Right atrium auricular region (tissue), 2 donors: ENCODE measurements at regions not wholly inside any gene's neighbourhood (a gene's known extent, or its start where the extent isn't known, plus 50 kb on each side); places are given as distances from the start of the nearest gene placed in this dataset.
A peak's percentile ranks its signal among the peaks of the same experiment; 100 is the strongest.

Experiments used
- DNase-seq: peaks from one replicate; pipeline ENCODE4 v3.0.0-alpha.2; 2019; ENCODE audit warnings: low spot score
- H3K27ac ChIP-seq, 2 donors: fragments of 200-600 bp; sonication (generic); 1 replicate in 1 of 2; 2 replicates in 1 of 2; pipeline ENCODE4 v1.5.1; 2016 to 2019
- H3K27me3 ChIP-seq, 2 donors: fragments of 200-600 bp; sonication (generic); one replicate each; pipeline versions ENCODE4 v1.5.1 to v1.6.0; 2017 to 2019
- H3K36me3 ChIP-seq: fragments of 200-600 bp; sonication (generic); one replicate; pipeline ENCODE4 v1.5.1; 2016
- H3K4me1 ChIP-seq, 2 donors: fragments of 200-600 bp; sonication (generic); one replicate each; pipeline versions ENCODE4 v1.5.1 to v1.6.0; 2017 to 2019
- H3K4me3 ChIP-seq, 2 donors: fragments of 200-600 bp; sonication (generic); 1 replicate in 1 of 2; 2 replicates in 1 of 2; pipeline ENCODE4 v1.5.1; 2017 to 2019; ENCODE audit warnings: mild to moderate bottlenecking in 1 of 2, moderate library complexity in 1 of 2
- H3K9me3 ChIP-seq, 2 donors: fragments of 200-600 bp; sonication (generic); one replicate each; pipeline ENCODE4 v1.5.1; 2019
- CTCF ChIP-seq, 2 donors: fragments of 200-600 bp; sonication (generic); IDR thresholded peaks; one replicate each; pipeline ENCODE4 v1.5.1; 2019; ENCODE audit warnings: antibody characterized with exemption in 2 of 2

GRCh38 chr2:52445686-52446085, 1321.9 kb upstream of the CHAC2 start:
- Histone ChIP-seq H3K9me3 (no peaks in the 10 kb centered on the region), H3K36me3 (no peaks in the 10 kb centered on the region), H3K27me3 (no peaks in the 10 kb centered on the region), H3K4me3 (no peak overlapping the region), H3K27ac (peak overlapping the region in 1 of 2 donors; percentile 25), H3K4me1 (no peaks in the 10 kb centered on the region)
- TF ChIP-seq CTCF (IDR thresholded peaks at IDR 0.05): no peak
- no peak for DNase-seq

- Histone ChIP-seq H3K4me3 (no peak overlapping the region), H3K9me3 (no peaks in the 10 kb centered on the region), H3K27me3 (no peaks in the 10 kb centered on the region), H3K27ac (no peak overlapping the region), H3K4me1 (no peaks in the 10 kb centered on the region), H3K36me3 (no peaks in the 10 kb centered on the region)
- no peak for DNase-seq
- TF ChIP-seq CTCF (IDR thresholded peaks at IDR 0.05): no peak
Measured at GRCh38 chr2:52431352-52431760, 1336.2 kb upstream of the CHAC2 start.

DNA sequence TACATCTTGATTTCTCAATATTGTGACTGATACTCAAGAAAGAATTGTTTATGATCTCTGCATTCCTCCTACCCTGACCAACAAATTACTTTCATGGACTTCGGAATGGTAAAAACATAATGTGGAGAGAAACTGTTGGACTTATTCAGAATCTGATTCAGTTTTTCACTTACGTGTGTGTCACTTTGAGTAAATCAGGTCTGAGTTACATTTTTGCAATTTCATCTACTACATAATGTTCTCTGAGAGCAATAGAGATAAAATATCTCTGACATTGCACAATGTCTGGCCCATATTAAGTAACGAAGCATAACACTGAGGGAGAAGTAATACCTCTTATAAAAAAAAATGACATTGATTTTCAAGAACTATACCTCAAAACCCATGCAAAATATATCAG, 1337.9 kb upstream of the CHAC2 start:
- DNase-seq: no peak
- H3K27me3 ChIP-seq: no peaks in the 10 kb centered on the region
- TF ChIP-seq CTCF (IDR thresholded peaks at IDR 0.05): no peak

GRCh38 chr2:52429171-52429570, 1338.4 kb upstream of the CHAC2 start:
- H3K4me1 ChIP-seq: no peaks in the 10 kb centered on the region
- no peak overlapping the region for H3K27ac ChIP-seq
- H3K36me3 ChIP-seq: no peaks in the 10 kb centered on the region
- no peaks in the 10 kb centered on the region for H3K9me3 ChIP-seq
- no peak for TF ChIP-seq CTCF (IDR thresholded peaks at IDR 0.05)
- H3K27me3 ChIP-seq: no peaks in the 10 kb centered on the region
- no peak overlapping the region for H3K4me3 ChIP-seq
- no peak for DNase-seq

More for the DNA sequence above, 1337.9 kb upstream of the CHAC2 start:
- no peaks in the 10 kb centered on the region for H3K9me3 ChIP-seq
- no peak overlapping the region for H3K27ac ChIP-seq
- no peaks in the 10 kb centered on the region for H3K4me1 ChIP-seq
- no peak overlapping the region for H3K4me3 ChIP-seq
- no peaks in the 10 kb centered on the region for H3K36me3 ChIP-seq

- TF ChIP-seq CTCF (IDR thresholded peaks at IDR 0.05): no peak
- H3K27ac ChIP-seq: no peak overlapping the region
- H3K36me3 ChIP-seq: no peaks in the 10 kb centered on the region
- no peaks in the 10 kb centered on the region for H3K9me3 ChIP-seq
- H3K4me3 ChIP-seq: no peak overlapping the region
- no peaks in the 10 kb centered on the region for H3K4me1 ChIP-seq
- no peak for DNase-seq
- H3K27me3 ChIP-seq: no peaks in the 10 kb centered on the region
Measured at GRCh38 chr2:52428224-52428623, 1339.4 kb upstream of the CHAC2 start.

DNA sequence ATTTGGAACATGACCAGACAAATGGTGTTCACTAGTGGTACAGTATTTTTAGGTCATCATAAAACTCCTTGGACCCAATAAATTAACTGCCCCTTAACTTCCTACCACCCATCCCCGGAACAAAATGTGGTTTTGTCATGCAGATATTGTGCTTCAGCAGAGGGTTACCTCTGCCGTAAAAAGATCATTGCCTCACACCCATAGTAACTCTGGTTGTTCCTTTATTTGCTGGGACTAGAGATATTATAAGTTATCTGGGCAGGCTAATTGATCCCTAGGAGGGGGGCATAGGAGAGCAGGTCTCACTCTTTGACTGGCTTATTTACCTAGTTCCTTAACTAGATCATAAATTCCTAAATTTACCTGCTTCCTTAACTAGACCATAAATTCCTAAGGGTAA, 1343.9 kb upstream of the CHAC2 start:
- DNase-seq: no peak
- no peak overlapping the region for H3K4me3 ChIP-seq
- H3K27ac ChIP-seq: no peak overlapping the region
- TF ChIP-seq CTCF (IDR thresholded peaks at IDR 0.05): no peak
- no peaks in the 10 kb centered on the region for H3K4me1 ChIP-seq
- H3K36me3 ChIP-seq: no peaks in the 10 kb centered on the region
- peaks cover 2 to 8% of the 10 kb centered on the region in 2 donors for H3K9me3 ChIP-seq
- H3K27me3 ChIP-seq: no peaks in the 10 kb centered on the region
